Kidney glomerular epithelial cell (primary cell): ENCODE measurements at regions not wholly inside any gene's neighbourhood (a gene's known extent, or its start where the extent isn't known, plus 50 kb on each side); places are given as distances from the start of the nearest gene placed in this dataset.
A peak's percentile ranks its signal among the peaks of the same experiment; 100 is the strongest.
"Not testable (repeated sequence)": the region's sequence is repeated elsewhere in the genome, so short reads cannot be mapped to it uniquely, and the experiment has no call there.

Experiments
- DNase-seq: peaks from one replicate; lab custom pipeline; 2025; lab: John Stamatoyannopoulos, UW

DNA sequence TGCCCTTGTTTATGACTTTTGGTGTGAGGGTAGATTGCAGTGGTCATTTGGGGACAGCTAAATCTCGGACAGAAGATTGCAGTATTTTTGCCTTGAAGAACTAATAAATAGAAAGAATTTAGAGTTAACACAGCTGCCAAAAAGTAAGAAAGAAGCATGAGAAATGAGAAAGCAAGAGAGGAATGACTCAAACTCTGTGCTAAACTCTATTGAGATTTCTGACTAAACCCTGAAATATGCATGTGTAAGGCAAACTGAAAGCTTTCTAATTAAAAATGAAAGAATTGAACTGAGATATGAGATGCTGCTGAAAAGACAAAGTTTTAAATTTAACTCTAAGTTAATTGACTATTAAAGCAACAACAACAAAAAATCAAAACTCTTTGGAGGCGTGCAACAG is 791.3 kb downstream of the RAB28 start:
- no peak for DNase-seq

DNA sequence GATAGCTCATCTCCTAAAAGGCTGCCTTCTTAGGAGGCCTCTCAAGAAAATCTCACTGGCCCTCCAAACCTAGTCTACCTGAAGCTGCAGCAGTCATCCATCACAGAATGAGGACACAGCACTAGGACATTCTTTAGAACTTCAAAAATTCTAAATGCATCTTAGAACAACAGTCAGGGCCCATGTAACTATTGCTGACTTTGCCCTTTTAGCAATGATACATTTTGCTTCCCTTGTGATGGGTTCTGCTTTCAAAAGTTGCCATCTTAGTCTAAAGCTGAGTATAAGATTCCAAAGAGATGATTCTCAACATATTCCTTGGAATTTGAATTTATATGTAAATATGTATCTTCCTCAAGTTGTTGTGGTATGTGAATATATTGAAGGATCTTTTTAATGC is 793.0 kb downstream of the RAB28 start:
- DNase-seq = no peak

DNA sequence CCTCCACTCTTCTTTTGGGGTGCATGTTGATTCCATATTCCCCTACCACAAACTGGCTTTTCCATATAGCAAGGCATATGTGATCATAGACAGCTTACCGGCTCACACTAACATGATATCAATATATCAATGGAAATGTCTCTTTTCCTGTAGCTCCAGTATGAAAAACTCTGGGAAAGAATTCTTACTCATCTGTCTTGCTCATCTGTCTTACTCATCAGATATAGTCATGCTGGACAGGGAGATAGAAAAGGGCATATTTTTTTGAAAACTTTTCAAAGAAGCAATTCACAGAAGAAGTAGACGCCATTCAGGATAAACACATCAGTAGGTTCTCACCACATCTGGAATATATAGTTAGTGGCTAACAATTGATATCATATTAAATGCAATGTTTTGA is 794.7 kb downstream of the RAB28 start:
- DNase-seq = no peak

DNA sequence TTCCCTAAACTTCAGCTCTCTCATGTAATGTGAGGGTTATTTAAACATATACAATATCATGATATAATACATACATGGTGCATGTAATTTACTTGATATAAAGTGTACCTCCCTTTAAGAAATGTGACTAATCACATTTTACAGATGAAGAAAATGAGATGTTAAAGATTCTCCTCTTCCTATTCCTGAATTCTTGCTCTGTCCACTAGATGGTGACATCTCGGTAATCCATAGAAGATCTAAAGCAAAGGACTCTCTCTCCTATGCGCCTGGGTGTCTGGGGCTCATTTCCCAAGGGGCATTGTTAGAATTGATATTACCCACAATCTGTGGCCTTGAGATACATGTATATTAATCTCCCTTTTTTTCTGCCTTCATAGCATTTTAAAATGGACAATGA is 804.9 kb downstream of the RAB28 start:
- no peak for DNase-seq

DNA sequence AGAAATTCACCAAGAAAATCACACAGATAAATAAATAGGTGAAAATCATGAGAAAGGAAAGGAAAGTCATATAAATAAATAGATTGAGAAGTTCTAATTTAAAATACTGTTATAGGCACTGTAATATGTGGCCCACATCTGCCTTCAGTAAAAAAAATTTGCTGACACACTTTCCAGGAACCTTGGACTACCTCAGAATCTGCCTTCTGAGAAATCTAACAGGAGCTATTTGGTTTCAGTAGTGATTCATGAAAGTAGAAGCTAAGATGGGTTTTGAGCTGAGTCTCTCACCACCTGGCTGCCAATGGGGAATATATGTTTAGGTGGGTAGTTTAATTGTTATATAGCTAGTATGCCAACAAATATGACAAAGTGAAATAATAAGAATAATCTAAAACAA is 810.0 kb downstream of the RAB28 start:
- DNase-seq = no peak

DNA sequence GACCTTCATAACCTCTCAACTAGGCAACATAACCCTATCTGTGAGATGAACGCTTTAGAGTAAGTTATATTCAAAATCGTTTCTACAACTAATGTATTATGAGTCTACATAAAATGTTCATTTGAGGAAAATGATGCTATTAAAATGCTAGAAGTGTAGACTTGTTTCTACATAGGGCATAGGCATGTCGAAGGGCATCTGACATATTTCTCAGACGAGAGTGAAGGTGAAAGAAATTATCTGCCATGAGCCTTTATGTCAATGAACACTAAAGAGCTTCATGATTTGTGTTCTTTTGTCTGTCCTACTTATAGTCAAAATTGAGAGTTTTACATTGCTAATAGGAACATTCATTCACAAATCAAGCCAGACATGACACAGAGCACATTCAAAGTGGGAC is 811.8 kb downstream of the RAB28 start:
- DNase-seq = no peak

DNA sequence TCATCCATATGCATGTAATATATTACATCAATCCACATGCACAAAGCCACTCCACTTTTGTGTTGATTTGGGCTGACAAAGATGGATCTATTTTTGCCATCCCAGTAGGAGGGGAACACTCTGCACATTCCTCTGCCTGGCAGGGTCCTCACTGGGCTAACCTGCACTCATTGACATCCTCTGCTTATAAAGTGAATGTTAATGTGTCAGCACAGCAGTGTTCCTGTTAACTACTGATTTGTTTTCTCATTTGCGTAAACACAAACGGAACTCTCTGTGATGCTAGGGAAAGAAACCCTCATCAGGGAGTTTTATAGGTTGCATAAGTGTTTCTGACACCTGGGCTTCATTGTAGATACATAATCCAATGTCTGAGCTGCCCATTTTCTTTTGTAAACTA is 826.0 kb downstream of the RAB28 start:
- DNase-seq = no peak

DNA sequence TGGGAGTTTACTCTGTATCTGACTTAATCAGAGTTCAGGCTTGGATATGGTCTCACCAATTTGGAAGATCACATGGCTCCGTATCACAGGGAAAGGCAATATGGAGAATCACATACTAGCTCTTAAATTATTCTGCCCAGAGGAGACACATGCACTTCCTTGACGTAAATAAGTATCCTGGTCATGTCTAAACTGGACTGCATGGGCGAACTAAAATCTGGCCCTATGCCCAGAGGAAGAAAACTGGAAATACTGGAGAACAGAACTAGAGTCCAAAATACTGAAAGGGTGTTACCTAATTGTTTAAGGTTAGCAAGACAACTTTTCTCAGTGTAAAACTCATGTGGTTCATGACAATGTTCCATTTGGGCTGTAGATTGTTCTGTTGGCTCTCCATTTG is 832.3 kb downstream of the RAB28 start:
- DNase-seq = no peak

DNA sequence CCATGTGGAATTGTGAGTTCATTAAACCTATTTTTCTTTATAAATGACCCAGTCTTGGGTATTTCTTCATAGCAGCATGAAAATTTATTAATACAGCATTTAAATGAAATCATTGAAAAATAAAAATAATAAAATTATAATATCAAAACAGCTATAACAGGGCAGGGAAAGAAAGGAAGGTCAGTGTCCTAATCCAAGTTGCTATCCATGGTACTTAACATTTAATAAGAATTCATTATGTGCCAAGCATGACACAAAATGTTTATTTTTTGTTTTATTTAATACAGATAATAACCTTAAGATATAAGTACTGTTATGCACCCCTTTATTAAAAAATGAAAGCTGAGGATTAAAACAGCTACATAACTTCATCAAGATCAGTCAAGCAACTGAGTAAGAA is 838.4 kb downstream of the RAB28 start:
- DNase-seq = no peak

DNA sequence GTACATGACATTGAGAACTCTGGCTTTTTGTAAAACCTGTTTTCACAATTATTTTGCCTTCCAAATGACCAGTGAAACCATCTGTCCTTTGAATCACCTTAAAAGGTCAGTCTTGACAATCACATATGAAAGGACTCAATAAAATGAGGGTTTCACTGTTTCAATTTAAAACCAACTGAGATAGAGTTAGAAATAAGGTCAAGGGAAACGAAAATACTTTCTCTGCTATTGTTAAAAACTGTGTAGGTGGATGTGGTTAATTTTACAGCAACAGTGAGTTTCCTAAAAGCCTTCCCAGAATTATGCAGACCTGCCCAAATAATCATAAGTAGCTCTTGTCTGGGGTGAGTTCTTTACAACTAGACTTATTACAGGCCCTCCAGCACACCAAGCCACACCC is 839.9 kb downstream of the RAB28 start:
- no peak for DNase-seq

DNA sequence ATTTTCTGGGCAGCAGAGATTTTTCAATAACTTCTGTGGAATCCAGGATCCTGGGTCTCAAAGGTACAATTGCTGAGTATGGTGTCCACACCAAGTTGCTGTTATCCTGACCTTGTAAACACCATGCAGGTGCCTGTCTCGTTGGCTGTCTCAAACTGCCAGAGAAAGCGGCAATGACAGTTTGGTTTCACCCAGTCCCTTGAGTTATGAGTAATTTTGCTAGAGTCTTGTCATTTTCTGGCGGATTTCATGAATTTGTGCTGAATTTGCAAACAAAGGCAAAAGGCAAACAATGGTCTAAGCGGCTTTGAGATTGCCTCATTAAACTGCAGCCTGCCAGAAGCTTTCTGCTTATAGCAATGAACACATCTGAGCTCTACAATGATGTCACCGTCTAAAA is 847.9 kb downstream of the RAB28 start:
- no peak for DNase-seq

DNA sequence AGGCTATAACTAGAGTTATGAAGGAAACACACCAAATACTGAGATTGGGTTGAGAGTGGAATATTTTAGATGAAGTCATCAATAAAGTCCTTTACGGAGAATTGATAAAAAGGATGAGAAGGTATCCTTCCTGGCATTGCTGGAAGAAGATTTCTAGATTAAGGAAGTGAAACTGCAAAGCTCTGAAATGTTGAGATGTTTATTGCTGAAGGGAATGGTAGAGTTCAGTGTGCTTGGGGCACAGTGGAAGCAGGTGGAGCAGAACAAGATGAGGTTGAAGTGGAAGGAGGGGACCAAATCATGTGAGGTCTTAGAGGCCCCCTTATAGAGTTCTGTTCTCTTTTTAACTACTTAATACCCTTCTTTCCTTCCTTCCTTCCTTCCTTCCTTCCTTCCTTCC is 848.5 kb downstream of the RAB28 start:
- no peak for DNase-seq

DNA sequence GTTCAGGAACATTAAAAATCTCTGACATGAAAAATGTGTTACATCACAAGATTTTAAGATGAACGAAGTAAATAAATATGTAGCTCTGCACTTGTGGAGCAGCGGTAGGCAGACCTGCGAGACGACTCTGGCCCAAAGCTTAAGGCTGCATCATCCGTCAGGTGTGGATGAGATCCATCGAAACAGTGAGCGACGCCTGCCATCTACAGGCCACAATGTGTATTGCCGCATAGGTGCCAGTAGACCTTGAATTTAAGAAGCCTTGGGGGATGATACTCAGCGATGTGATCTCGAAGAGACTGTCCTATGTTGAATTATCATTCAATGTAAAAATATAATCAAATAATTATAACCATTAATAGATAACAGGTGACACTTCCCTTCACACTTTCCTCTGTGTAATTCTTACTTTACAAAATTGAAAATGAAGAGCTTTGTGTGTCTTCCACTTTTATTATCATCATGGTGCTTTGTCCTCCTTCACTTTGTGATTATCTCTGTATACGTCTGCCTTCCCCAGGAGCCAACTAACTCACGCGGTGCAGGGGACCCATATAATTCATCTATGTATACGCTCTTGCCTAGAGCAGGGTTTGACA is 851.0 kb downstream of the RAB28 start:
- DNase-seq = peak; percentile 72

DNA sequence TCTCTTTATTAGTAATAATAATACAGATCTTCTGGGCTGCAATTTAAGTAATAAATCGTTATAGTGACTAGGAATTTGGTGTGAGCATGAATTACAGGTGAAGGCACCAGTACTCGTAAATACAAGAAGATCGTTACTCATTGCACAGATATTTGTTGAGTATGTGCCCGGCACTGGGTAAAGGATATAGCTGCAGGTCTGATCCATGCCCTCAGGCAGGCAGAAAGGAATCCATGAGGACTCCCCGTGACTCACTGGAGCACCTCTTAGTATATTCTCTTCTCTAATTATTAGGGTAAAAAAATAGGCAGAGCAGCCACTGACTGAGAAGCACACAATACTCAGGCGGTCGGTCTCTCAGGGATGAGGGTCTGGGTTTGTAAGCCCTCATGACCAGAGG is 868.3 kb downstream of the RAB28 start:
- no peak for DNase-seq

DNA sequence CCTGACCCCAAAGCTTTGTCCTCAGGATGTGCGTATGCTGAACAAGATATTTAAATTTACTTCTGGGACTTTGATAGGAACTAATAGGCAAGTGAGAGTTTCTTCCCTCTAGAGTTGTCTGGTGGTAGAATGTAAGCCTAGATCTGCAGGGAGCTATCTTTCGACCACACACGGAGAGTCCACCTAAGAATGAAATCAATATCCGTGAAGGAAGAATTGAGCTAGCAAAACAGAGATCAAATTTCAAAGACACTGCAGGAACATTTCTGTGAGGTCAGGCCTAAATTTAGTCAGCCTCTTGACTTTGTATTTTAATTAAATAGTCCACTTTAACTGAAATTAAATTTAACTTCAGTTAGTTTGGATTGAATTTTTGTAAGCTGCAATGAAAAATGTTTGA is 871.3 kb downstream of the RAB28 start:
- no peak for DNase-seq

DNA sequence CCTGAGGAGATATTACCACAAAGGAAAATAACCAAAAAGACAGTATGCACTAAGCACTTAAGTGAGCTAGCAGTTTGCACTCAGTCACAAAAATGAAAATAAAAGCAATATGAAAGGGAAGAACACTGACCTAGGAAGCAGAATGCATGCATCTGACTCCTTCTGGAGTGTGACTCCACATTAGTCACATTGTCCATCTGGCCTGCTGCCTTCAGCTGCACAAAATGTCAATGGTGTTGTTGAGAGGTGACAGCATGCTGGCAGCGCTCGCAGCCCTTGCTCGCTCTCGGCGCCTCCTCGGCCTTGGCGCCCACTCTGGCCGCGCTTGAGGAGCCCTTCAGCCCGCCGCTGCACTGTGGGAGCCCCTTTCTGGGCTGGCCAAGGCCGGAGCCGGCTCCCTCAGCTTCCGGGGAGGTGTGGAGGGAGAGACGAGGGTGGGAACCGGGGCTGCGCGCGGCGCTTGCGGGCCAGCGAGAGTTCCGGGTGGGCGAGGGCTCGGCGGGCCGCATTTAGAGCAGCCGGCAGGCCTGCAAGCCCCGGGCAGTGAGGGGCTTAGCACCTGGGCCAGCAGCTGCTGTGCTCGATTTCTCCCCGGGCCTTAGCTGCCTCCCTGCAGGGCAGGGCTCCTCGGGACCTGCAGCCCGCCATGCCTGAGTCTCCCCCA is 874.8 kb downstream of the RAB28 start:
- not testable (repeated sequence) for DNase-seq

DNA sequence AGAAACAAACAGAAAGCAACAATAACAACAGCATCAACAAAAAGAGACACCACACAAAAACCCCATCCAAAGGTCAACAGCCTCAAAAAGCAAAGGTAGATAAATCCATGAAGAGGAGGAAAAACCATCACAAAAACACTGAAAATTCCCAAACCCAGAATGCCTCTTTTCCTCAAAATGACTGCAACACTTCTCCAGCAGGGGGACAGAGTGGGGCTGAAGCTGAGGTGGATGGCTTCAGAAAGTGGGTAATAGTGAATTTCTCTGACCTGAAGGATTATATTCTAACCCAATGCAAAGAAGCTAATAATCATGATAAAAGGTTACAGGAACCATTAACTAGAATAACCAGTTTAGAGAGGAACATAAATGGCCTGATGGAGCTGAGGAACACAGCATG is 888.2 kb downstream of the RAB28 start:
- no peak for DNase-seq

DNA sequence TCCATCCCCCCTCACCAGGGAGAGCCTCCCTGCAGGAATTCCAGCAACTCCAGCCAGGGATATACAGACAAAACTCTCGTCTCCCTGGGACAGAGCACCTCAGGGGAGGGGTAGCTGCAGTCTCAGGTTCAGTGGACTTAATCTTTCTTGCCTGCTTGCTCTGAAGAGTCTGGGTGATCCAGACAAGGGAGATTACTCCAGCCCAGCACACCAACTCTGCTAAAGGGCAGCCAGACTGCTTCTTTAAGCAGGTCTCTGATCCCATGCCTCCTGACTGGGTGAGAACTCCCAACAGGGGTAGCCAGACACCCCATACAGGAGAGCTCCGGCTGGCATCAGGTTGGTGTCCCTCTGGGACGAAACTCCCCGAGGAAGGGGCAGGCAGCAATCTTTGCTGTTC is 888.7 kb downstream of the RAB28 start:
- DNase-seq = no peak

DNA sequence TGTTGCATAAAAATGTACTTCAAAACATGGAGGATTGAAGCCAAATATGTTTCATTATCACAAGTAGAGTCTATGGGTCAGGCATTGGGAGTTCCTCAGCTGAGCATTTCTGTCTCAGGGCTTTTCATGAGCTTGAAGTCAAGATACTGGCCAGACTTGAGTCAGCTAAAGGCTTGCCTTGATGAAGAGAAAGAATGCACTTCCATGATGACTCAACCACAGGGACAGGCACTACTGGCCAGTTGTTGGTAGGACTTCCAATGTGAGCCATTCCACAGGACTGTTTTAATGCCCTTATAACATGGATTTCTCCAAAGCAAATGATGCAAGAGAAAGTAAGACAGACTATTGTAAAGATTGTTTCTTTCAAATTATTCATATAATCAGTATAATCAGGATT is 895.6 kb downstream of the RAB28 start:
- DNase-seq = no peak

DNA sequence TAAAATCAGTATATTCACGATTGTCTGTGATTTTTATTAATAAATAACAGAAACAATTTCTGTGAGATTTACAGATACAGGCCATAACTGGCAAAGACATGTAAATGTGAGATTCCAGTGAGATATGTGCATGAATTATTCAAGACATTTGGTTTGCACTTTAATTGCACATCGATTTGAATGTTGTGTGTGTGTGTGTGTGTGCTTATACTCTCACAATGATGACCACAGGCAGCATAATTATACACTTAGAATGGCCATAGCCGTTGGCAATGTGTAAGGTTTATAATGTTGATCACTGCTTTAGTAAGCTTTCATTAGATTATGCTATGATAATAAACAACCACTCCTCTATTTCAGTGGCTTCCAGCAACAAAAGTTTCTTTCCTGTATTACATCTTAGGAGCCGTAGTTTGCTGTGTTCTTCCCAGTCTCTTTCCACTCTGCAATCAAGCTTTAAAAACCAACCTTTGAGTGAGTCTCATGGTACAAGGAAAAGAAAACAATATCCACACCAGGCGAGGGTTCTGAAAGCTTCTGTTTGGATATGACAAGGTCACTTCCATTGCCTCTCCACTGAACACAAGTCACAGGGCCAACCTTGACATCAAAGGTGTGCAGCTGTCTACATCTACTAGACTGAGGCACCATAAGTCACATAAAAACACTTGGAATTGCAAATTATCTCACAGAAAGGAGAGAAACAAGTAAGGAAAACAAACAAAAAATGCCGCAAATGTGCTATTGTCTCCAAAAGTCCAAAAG is 897.7 kb downstream of the RAB28 start:
- DNase-seq = no peak

DNA sequence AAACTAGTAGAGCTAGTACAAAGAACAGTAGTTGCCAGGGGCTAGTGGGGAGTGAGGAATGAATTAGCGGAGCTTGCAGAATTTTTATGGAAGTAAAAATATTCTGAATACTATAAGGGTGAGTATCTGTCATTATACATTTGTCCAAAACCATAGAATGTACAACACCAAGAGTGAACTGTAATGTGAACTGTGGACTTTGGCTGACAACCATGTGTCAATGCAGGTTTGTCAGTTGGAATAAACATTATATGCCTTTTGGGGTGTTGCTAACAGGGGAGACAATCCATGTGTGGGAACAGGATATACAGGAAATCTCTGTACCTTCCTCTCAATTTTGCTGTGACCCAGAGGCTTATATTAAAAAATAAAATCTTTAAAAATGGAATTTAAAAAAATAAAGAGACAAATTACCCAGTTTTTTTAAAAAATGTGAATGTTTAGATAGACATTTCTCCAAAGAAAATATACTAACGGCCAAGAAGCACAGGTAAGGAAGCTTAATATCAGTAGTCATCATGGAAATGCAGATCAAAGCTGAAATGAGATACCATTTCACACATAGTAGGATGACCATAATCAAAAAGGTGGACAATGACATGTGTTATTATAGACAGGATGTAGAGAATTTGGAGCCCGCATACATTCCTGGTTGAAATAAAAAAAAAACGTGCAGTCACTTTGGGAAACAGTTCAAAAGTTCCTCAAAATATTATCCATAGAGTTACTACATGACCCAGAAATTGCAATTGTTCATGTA is 899.8 kb downstream of the RAB28 start:
- DNase-seq = no peak

DNA sequence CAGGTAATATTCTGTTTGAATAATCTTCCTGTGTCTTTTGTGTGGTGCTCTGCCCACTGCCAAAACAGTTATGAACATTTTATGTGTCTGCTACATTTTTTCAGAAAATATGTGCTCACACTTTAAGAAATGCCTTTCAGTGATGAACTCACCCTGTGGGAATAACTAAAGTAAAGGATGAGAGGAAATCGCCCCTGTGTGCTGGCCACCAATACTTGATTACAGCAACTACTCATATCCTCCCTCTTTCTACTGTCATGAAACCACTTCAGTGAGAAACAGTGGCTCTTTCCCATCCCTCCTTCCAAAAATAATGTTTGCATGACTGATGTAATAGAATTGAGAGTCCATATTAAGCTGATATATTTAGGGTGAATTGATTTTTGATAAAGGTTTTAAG is 900.9 kb downstream of the RAB28 start:
- DNase-seq = no peak

DNA sequence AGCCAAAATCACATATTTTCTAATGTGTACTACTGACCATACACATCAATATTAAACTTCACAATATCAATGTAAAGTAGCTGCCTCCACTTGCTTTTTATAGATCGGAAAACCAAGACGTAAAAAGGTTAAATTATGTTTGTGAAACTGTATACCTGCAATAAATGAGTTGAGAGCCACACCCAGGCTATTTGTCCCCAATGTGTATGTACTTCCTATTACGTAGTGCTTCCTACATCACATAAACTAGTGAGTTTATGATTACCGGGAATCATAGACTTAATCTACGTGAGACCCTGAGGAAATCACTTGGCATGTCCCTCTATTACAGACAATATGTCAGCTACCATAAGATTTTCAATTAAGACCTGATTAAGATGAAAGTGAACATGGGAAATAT is 903.4 kb downstream of the RAB28 start:
- DNase-seq = no peak
